K562 (cell line): ENCODE measurements at regions not wholly inside any gene's neighbourhood (a gene's known extent, or its start where the extent isn't known, plus 50 kb on each side); places are given as distances from the start of the nearest gene placed in this dataset.

ENCODE experiments used
- ATF7 ChIP-seq: fragments of 450-650 bp; IDR thresholded peaks from 2 replicates; pipeline ENCODE4 v1.7.1; 2014; ENCODE audit warnings: mild to moderate bottlenecking, moderate library complexity
- BRD9 ChIP-seq: fragments of 450-650 bp; IDR thresholded peaks from 2 replicates; pipeline ENCODE4 v1.6.1; 2018; ENCODE audit warnings: low read depth; ENCODE audit not compliant: partially characterized antibody
- CEBPG ChIP-seq, 3 experiments: fragments of 200-800 bp in 1 of 3; sonication (Bioruptor generic) in 1 of 3; sonication (generic) in 1 of 3; formaldehyde crosslinking in 1 of 3; IDR thresholded peaks in 2 of 3; conservative IDR thresholded peaks in 1 of 3; 2 replicates each; pipeline versions ENCODE4 v1.6.1 to v1.8.0; 2016 to 2022; ENCODE audit warnings: missing compliant biosample characterization in 2 of 3, missing genetic modification characterization in 2 of 3, mild to moderate bottlenecking in 1 of 3, missing genetic modification reagents in 1 of 3
- DACH1 ChIP-seq: fragments of 450-650 bp; IDR thresholded peaks from 2 replicates; pipeline ENCODE4 v1.6.1; 2018; ENCODE audit not compliant: partially characterized antibody
- ETV1 ChIP-seq: fragments of 450-650 bp; conservative IDR thresholded peaks from 2 replicates; pipeline ENCODE4 v1.6.1; 2016; ENCODE audit warnings: missing genetic modification characterization, control low read depth, low read depth, missing compliant biosample characterization
- IFI16 ChIP-seq: fragments of 250-450 bp; sonication (Bioruptor Pico); IDR thresholded peaks from 2 replicates; pipeline ENCODE4 v2.1.2; 2022; ENCODE audit warnings: mild to moderate bottlenecking, inconsistent platforms
- KLF6 ChIP-seq: fragments of 250-450 bp; sonication (Bioruptor Pico); IDR thresholded peaks from 2 replicates; pipeline ENCODE4 v1.4.0; 2020; ENCODE audit warnings: mild to moderate bottlenecking, moderate library complexity, borderline replicate concordance
- LCOR ChIP-seq: sonication (generic); formaldehyde crosslinking; IDR thresholded peaks from 2 replicates; pipeline ENCODE4 v1.8.0; 2022; ENCODE audit warnings: mild to moderate bottlenecking, missing genetic modification reagents
- MAFF ChIP-seq: IDR thresholded peaks from 2 replicates; pipeline ENCODE4 v1.6.1; 2012; ENCODE audit warnings: low read length, improper control_type of control experiment
- MEIS2 ChIP-seq: fragments of 450-650 bp; IDR thresholded peaks from 2 replicates; pipeline ENCODE4 v1.6.1; 2014; ENCODE audit warnings: mild to moderate bottlenecking; ENCODE audit not compliant: partially characterized antibody
- POLR2G ChIP-seq: fragments of 200-400 bp; formaldehyde crosslinking; IDR thresholded peaks from 2 replicates; pipeline ENCODE4 v1.6.1; 2017; ENCODE audit warnings: low read depth, mild to moderate bottlenecking, antibody characterized with exemption, low read length, moderate library complexity
- PURB ChIP-seq: sonication (generic); formaldehyde crosslinking; IDR thresholded peaks from 2 replicates; pipeline ENCODE4 v1.9.0; 2021; ENCODE audit warnings: low read depth, mild to moderate bottlenecking, missing genetic modification reagents
- RBFOX2 ChIP-seq: fragments of 200-400 bp; formaldehyde crosslinking; IDR thresholded peaks from 2 replicates; pipeline ENCODE4 v1.6.1; 2017; ENCODE audit warnings: low read depth, mild to moderate bottlenecking, low read length, moderate library complexity
- SAP30 ChIP-seq: fragments of 200-600 bp; sonication (generic); IDR thresholded peaks from 2 replicates; pipeline ENCODE4 v1.6.1; 2012; ENCODE audit warnings: borderline replicate concordance, low read depth, mild to moderate bottlenecking, moderate library complexity, low read length, control low read depth, inconsistent platforms; ENCODE audit not compliant: insufficient read depth, poor library complexity, severe bottlenecking
- SMAD2 ChIP-seq: fragments of 150-350 bp; IDR thresholded peaks from 2 replicates; pipeline ENCODE4 v1.6.1; 2014; ENCODE audit warnings: low read depth, mild to moderate bottlenecking, low read length
- TBP ChIP-seq: optimal IDR thresholded peaks from 2 replicates; pipeline ENCODE3; 2011; ENCODE audit warnings: low read depth, low read length, improper control_type of control experiment
- TRIM28 ChIP-seq: fragments of 450-650 bp; IDR thresholded peaks from 2 replicates; pipeline ENCODE4 v1.6.1; 2017
- ZNF224 ChIP-seq: sonication (generic); formaldehyde crosslinking; IDR thresholded peaks from 2 replicates; pipeline ENCODE4 v1.8.0; 2022; ENCODE audit warnings: mild to moderate bottlenecking, missing genetic modification reagents
- ZNF274 ChIP-seq: IDR thresholded peaks from 2 replicates; pipeline ENCODE4 v1.6.1; 2011; ENCODE audit warnings: low read depth, mild to moderate bottlenecking, low read length, moderate library complexity, borderline replicate concordance
- ZNF766 ChIP-seq: fragments of 200-800 bp; sonication (Bioruptor generic); conservative IDR thresholded peaks from 2 replicates; pipeline ENCODE4 v1.6.1; 2016; ENCODE audit warnings: missing genetic modification characterization, missing compliant biosample characterization
- ZNF785 ChIP-seq: fragments of 250-450 bp; sonication (Bioruptor Pico); IDR thresholded peaks from 2 replicates; pipeline ENCODE4 v1.4.0; 2020; ENCODE audit warnings: mild to moderate bottlenecking
- ZSCAN29 ChIP-seq: fragments of 450-650 bp; IDR thresholded peaks from 2 replicates; pipeline ENCODE4 v1.6.1; 2017
- TF ChIP-seq, protein P1 (sequence below): fragments of 250-450 bp; sonication (Bioruptor Pico); IDR thresholded peaks from 2 replicates; pipeline ENCODE4 v1.8.0; 2021; ENCODE audit warnings: borderline replicate concordance, mild to moderate bottlenecking, moderate library complexity; ENCODE audit not compliant: poor library complexity, severe bottlenecking
- TF ChIP-seq, protein P2 (sequence below): fragments of 200-400 bp; formaldehyde crosslinking; IDR thresholded peaks from 2 replicates; pipeline ENCODE4 v1.6.1; 2017; ENCODE audit warnings: mild to moderate bottlenecking, low read depth, low read length, moderate library complexity
- TF ChIP-seq, protein P3 (sequence below): IDR thresholded peaks from 3 replicates; pipeline ENCODE4 v1.6.1; 2011; ENCODE audit warnings: borderline replicate concordance, mild to moderate bottlenecking; ENCODE audit not compliant: insufficient read length, insufficient read depth

DNA sequence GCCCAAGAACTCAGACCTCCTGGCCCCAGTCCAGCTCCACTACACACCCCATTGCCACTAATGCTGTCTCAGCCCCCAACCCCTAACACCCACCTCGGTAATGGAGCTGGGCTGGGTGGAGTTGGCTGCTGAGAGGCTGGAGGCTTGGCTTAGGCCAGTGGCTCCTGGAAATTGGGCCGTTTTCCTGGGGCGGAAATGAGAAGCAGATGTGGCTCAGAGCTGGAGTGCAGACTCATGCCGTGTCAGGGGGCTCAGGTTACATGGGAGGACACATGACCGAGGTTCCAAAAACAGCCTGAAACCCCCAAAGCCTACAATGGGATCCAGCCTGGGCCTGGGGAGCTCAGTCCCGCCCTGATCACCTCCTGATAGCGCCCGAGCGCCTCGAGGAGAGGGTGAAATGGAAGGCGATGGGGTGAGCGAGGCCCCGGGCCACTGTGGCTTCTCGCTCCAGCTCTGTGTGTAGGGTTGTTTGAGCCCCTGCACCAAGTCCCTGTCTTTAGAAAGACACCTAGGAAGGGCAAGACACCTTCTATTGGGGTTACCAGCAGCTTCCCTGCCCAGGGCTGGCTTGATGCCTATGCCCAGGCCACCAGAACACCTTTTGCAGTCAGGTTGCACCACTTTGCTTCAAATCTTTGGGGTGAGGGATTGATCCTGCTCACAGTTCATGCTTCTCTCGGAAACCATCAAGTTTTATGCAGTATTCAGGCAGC is 175.7 kb upstream of the HAAO start (continued):
- no peak for TF ChIP-seq SAP30
- no peak for TF ChIP-seq SMAD2
- 0 out of 2 replicates have a peak, but pooled peaks have one; percentile 13 for TF ChIP-seq TRIM28
- no peak for TF ChIP-seq ZNF274
- TF ChIP-seq TBP: peak; percentile 27
- peak; percentile 76 for TF ChIP-seq BRD9
- TF ChIP-seq IFI16 (CRISPR knock-in tag): no peak
- TF ChIP-seq MEIS2: no peak
- peak; percentile 13; the same call in 1 of the 2 replicates for TF ChIP-seq KLF6 (CRISPR knock-in tag)
- no peak for TF ChIP-seq DACH1
- TF ChIP-seq, protein P1, sequence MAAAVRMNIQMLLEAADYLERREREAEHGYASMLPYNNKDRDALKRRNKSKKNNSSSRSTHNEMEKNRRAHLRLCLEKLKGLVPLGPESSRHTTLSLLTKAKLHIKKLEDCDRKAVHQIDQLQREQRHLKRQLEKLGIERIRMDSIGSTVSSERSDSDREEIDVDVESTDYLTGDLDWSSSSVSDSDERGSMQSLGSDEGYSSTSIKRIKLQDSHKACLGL (CRISPR knock-in tag): no peak
- TF ChIP-seq POLR2G: peak; percentile 78
- peak; percentile 81 for TF ChIP-seq RBFOX2
- no peak for TF ChIP-seq ZSCAN29
- TF ChIP-seq, protein P2, sequence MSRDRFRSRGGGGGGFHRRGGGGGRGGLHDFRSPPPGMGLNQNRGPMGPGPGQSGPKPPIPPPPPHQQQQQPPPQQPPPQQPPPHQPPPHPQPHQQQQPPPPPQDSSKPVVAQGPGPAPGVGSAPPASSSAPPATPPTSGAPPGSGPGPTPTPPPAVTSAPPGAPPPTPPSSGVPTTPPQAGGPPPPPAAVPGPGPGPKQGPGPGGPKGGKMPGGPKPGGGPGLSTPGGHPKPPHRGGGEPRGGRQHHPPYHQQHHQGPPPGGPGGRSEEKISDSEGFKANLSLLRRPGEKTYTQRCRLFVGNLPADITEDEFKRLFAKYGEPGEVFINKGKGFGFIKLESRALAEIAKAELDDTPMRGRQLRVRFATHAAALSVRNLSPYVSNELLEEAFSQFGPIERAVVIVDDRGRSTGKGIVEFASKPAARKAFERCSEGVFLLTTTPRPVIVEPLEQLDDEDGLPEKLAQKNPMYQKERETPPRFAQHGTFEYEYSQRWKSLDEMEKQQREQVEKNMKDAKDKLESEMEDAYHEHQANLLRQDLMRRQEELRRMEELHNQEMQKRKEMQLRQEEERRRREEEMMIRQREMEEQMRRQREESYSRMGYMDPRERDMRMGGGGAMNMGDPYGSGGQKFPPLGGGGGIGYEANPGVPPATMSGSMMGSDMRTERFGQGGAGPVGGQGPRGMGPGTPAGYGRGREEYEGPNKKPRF: no peak
- TF ChIP-seq ZNF766 (CRISPR knock-in tag): peak; percentile 55; the same call in 1 of the 2 replicates
- TF ChIP-seq ATF7: peak; percentile 61; the same call in 1 of the 2 replicates
- TF ChIP-seq LCOR (CRISPR knock-in tag): peak; percentile 93
- TF ChIP-seq, protein P3, sequence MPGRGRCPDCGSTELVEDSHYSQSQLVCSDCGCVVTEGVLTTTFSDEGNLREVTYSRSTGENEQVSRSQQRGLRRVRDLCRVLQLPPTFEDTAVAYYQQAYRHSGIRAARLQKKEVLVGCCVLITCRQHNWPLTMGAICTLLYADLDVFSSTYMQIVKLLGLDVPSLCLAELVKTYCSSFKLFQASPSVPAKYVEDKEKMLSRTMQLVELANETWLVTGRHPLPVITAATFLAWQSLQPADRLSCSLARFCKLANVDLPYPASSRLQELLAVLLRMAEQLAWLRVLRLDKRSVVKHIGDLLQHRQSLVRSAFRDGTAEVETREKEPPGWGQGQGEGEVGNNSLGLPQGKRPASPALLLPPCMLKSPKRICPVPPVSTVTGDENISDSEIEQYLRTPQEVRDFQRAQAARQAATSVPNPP: no peak
- TF ChIP-seq CEBPG (CRISPR knock-in tag; IDR thresholded peaks at IDR 0.05): no peak
- no peak for TF ChIP-seq CEBPG (tag; conservative IDR thresholded peaks at IDR 0.05 in 1 of 2, IDR thresholded peaks at IDR 0.05 in 1 of 2)
- no peak for TF ChIP-seq PURB (CRISPR knock-in tag)
- peak; percentile 93 for TF ChIP-seq ETV1 (tag)
- TF ChIP-seq MAFF: peak; percentile 82
- TF ChIP-seq ZNF224 (CRISPR knock-in tag): no peak
- no peak for TF ChIP-seq ZNF785
